HG03457 (cell line): ENCODE measurements at regions not wholly inside any gene's neighbourhood (a gene's known extent, or its start where the extent isn't known, plus 50 kb on each side); places are given as distances from the start of the nearest gene placed in this dataset.

Experiments
- ATAC-seq: cut with Tn5 transposase; IDR thresholded peaks from one replicate; pipeline ENCODE4 v1.9.1; 2021; ENCODE audit warnings: moderate number of reproducible peaks; ENCODE audit not compliant: unreplicated experiment

GRCh38 chr5:33312571-33313549, 127.9 kb upstream of the TARS1 start:
- ATAC-seq = no peak

- ATAC-seq = no peak
Observed at GRCh38 chr5:33315189-33315588, 125.6 kb upstream of the TARS1 start.

GRCh38 chr5:33316773-33317172, 124.0 kb upstream of the TARS1 start:
- no peak for ATAC-seq

- no peak for ATAC-seq
Observed at GRCh38 chr5:33317271-33317670, 123.5 kb upstream of the TARS1 start.

DNA sequence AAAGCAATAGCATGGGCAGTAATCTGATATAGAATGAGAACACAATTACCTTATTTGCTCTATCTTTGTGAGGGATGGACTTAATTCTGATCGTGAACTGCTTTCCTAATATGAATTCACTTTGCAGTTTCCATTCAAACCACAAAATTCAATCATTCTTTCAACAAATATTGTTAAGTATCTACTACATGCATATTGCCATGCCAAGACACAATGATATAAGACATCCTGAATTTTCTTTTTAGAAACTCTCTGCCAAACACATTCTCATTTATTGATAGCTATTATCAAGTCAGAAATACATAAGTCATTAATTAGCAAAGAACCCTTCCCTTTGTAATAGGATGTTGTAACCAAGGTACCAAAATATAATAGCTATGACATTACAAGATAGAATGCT, 121.6 kb upstream of the TARS1 start:
- ATAC-seq = no peak

DNA sequence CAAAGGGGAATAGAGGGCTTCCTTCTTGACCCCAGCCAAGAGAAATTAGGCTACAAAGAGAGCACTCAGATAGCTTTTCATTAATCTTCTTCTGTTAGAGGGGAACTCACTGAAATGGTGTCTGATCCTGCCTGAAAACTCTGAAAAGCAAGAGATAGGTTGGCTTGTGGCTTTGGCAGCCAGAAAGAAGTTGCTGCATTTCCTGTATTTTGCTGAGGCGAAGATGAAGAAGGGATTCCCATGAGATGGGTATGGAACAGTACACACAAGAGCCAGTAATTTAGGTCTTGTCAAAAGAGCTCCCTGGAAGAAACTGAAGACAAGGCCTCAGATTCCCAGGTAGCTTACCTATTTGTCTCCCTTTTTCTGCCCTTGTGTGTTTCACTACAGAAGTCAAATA, 120.9 kb upstream of the TARS1 start:
- no peak for ATAC-seq

DNA sequence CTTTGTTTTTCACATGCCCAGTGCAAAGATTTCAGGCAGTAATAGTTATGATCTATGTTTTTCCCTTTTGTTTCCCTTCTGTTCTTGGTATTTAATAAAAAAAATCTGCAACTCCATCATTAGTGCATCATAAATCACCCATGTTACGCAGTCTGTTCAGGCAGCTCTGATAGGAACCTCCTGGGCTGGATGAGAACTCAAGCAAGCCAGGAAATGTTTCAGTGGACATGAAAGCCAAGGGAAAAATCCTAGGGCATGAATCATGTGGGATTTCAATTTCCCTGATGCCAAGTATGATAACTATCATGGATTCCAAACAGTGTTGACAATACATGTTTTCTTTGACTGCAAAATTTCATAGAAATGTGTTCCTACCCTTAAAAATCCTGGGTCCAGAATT, 119.7 kb upstream of the TARS1 start:
- ATAC-seq = no peak

DNA sequence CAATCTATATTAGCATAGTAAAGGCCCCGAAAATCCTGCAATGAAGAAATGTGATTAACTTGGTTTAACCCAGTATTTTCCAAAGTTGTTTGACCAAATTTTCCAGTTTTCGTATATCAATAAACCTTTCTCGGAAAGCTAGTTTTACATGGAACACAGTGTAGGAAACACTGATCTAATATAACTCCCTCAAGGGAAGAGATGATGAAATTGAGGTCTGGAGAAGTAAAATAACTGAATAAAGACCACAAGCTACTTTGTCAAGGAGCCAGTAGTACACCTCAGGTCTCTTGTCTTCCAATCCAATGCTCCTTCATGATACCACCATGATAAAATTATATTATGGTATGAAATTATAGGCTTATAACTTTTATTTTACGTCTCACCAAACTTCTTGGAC, 118.1 kb upstream of the TARS1 start:
- ATAC-seq = no peak

DNA sequence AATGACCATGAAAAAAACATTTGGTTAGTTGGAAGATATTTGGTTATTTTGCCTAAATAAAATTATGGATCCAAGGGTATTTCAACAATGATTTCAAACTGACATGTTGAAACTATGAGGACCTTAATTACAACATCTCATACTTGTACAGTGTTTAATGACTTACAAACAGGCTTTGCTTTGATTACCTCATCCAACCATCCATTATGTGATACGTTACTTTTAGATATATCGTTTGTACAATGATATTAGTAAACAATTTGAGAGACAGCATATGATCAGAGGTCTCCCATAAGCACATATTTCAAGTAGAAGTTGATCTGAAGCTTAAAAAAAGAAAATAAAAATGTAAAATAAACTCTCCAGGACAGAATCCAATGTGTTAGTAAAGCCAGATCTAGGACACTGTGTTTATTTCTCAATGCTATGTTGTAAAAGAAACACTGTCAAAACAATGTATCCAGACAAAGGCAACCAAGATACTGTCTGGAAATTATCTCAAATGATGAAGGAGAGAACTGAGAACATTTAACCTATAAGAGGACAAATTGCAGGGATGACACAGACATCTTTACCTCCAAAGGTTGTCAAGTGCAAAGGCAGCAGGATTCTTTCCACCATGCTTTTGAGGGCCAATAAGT, 116.0 kb upstream of the TARS1 start:
- ATAC-seq = no peak

GRCh38 chr5:33328818-33329217, 111.9 kb upstream of the TARS1 start:
- no peak for ATAC-seq

DNA sequence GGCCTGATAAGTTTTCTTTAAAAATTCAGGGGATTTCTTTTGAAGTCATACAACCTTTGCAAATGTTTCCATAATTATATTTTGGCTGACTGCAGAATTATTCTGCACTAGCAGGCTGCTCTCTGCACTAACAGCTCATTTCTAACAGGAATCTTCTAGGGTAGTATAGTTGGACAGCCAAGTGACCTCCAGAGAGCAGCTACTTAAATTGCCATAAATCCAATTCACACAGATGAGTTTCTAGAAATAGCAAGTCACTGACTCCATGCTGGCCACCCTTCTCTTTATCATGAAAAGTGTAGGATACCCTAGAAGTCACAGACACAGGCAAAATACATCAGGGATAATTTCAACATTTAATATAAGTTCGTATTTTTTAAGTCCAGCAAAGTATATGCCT, 110.9 kb upstream of the TARS1 start:
- ATAC-seq = no peak

- no peak for ATAC-seq
Observed at GRCh38 chr5:33330426-33330825, 110.3 kb upstream of the TARS1 start.

DNA sequence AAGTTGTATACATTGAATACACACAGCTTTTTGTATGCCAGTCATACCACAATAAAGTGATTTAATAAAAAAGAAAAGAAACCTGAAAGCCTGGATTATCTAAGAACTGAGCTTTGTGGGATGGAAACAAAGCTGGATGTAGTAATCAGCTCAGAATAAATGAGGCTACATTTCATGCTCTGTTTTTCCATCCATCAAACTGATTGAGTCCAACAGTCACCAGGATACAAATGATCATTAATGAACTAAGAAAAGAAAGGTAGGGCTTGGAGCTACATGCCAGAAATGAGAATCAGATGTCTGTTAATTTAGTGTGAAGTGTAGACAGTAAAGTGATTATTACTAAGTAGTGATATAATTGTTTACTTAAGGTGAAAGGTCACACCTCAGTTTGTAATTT, 109.8 kb upstream of the TARS1 start:
- no peak for ATAC-seq

DNA sequence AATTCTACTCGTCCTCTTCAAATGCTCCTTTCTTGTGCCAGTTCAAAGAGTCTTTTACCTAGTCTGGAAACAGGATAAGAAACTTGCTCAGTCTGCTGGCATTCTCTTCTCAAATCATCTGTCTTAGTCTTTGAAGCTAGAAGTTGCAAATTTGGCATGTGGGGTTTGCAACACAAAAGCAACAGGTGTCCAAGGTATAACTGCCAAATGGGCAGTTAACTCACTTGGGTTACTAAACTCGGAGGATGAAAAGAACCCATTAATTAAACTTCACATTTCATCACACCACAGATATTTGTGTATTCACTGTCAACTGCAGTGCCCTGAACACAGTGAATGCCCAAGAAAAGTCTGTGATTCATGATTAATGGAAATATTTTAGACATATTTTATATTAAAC, 108.0 kb upstream of the TARS1 start:
- no peak for ATAC-seq

DNA sequence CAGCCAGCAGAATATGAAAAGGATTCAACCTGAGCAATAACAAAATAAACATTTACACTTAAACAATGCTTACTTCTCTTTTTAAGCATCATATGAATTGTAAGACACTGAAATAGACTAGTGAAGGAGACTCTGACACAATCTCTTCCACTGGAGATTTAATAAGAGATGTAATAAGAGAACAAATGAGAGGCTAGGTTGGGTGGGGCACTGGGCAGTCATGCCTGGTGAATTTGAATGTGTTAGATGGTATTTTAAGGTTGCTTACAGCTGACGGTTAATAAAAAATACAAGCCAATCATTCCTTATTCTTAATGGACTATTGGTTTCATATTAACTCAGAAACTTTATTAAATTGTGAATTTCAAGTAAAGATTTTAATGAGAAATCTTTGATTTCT, 105.9 kb upstream of the TARS1 start:
- no peak for ATAC-seq

- no peak for ATAC-seq
Observed at GRCh38 chr5:33336891-33337636, 103.7 kb upstream of the TARS1 start.

DNA sequence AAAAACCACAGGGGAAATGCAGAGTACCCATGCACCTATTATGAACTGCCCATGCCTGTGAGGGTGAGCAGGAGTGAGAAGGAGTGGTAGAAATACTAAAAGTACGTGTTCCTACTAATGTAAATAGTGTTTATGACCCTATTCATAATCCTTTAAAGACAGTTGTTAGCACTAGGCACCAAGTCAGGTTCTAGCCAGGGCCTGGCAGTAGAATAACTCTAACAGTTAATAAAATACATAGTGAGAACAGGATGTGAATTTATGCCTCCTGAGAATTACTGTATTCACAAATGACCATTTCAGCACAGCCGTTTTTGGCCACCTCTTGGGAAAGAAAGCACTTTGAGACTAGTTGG, 103.2 kb upstream of the TARS1 start:
- no peak for ATAC-seq

GRCh38 chr5:33338336-33339110, 102.2 kb upstream of the TARS1 start:
- no peak for ATAC-seq

DNA sequence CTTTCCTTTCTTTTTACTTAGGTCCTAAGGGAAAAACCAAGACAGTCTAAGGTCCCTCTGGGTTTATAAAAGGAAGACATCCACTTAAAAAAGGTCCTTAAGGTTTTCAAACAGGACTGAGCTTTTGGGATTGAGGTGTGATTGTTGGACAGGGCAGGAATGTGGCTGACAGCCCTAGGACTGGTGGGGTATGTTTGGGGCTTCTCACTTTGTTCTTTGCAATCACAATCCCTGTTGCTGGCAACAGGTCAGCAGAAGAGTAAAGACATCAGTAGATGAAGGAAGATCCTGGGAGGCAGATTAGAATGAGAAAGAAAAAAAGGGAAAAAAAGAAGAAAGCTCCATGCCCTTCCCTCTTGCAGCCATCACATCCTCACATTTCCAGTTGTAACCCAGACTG, 101.4 kb upstream of the TARS1 start:
- no peak for ATAC-seq

- no peak for ATAC-seq
Observed at GRCh38 chr5:33340195-33340594, 100.6 kb upstream of the TARS1 start.

- no peak for ATAC-seq
Observed at GRCh38 chr5:33341351-33341750, 99.4 kb upstream of the TARS1 start.
